GM18951 (cell line): ENCODE measurements at regions not wholly inside any gene's neighbourhood (a gene's known extent, or its start where the extent isn't known, plus 50 kb on each side); places are given as distances from the start of the nearest gene placed in this dataset.

Experiments
- POLR2A ChIP-seq: IDR thresholded peaks from 4 replicates; pipeline ENCODE4 v1.6.1; 2011; ENCODE audit warnings: mild to moderate bottlenecking; ENCODE audit not compliant: insufficient read length, insufficient read depth; ENCODE audit errors: extremely low read depth
- in situ Hi-C: fragments of 300-500 bp; cut with MboI; formaldehyde crosslinking; loops from one replicate; pipeline ENCODE4 v1.12.0; 2022; ENCODE audit warnings: low sequenced_read_pairs, mixed read lengths, inconsistent platforms; ENCODE audit not compliant: unreplicated experiment

GRCh38 chr5:159708090-159708489 is 208.2 kb upstream of the ADRA1B start:
- TF ChIP-seq POLR2A: no peak
- in situ Hi-C loops: no loop called here

GRCh38 chr5:159712672-159713071 is 203.6 kb upstream of the ADRA1B start:
- no peak for TF ChIP-seq POLR2A
- in situ Hi-C loops: no loop called here

DNA sequence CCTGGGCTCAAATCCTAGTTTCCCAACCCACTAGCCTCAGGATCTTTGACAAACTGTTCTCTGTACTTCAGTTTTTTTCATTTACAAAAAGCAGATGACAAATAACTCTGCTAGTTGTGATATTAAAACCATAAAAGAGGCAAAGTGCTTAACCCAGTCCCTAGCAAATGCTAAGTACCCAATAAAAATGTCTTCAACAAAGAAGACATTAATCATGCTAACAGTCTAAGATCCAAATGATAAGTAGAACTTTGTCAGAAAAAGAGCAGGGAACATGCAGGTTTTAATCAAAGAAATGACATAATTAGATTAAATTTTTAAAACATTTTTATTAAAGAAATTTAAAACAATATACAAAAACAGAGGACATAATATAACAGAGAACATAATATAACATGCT is 203.0 kb upstream of the ADRA1B start:
- TF ChIP-seq POLR2A: no peak
- in situ Hi-C loops: no loop called here

- in situ Hi-C loops: no loop called here
- TF ChIP-seq POLR2A: no peak
These were observed 202.5 kb upstream of the ADRA1B start for GRCh38 chr5:159713773-159714172.

GRCh38 chr5:159725475-159725874 is 190.8 kb upstream of the ADRA1B start:
- TF ChIP-seq POLR2A: no peak

DNA sequence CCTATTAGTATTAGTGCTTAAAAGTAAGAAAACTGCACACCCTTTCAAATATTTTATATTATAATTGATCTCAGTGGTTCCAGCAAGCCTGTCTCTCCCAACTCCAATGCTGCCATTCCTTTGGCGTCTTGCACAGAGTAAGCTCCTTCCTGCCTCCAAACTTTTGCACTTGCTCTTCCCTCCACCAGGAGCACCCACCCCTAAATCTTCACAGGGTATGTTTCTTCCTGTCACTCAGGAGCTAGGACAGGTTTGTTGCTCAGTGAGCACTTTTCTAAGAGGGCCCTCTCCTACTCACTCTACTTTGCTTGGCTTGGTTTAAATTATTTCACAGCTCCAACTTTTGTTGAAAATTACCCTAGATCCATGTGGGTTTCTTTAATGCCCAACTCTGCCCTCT is 189.1 kb upstream of the ADRA1B start:
- in situ Hi-C loops: no loop called here
- no peak for TF ChIP-seq POLR2A

More at GRCh38 chr5:159725475-159725874, 190.8 kb upstream of the ADRA1B start:
- in situ Hi-C loops: no loop called here

- no peak for TF ChIP-seq POLR2A
- in situ Hi-C loops: no loop called here
These were observed 186.0 kb upstream of the ADRA1B start for GRCh38 chr5:159730285-159730684.

DNA sequence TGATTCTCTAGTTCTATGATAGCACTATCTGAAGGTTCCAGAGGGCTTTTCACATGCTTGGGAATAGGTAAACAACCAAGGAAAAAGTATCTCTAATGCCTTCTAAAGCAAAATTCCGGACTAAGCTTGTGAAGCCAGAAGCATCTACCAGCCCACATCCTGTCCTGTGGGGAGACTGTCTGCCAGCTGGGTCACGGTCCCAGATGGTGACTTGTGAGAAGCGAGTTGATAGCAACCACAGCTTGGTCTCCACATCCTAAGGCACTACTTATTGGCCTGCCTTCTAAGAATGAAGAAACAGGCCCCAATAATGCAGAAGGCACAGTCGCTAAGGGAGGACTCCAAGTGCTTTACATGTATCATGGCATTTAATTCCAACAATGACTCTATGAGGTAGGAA is 184.1 kb upstream of the ADRA1B start:
- in situ Hi-C loops: no loop called here

GRCh38 chr5:159734366-159734765 is 181.9 kb upstream of the ADRA1B start:
- in situ Hi-C loops: no loop called here
- no peak for TF ChIP-seq POLR2A

More for the DNA sequence above, 184.1 kb upstream of the ADRA1B start:
- no peak for TF ChIP-seq POLR2A

DNA sequence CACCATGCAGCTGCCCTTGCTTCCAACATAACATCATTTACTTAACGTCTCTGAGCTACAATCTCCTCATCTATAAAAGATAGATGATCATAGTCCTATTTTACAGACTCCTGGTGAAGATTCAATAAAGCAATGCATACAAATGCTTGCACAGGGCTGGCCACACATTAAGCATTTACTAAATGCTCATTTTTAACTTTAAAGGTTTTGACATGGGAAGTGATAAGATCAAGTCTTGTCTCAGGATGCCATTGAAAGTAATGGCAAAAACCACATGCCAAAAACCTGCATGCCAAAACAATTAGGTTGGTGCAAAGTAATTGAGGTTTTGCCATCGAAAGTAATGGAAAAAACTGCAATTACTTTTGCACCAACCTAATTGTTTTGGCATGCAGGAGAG is 181.2 kb upstream of the ADRA1B start:
- TF ChIP-seq POLR2A: no peak
- in situ Hi-C loops: no loop called here

- TF ChIP-seq POLR2A: no peak
- in situ Hi-C loops: no loop called here
These were observed 180.3 kb upstream of the ADRA1B start for GRCh38 chr5:159735749-159736660.

DNA sequence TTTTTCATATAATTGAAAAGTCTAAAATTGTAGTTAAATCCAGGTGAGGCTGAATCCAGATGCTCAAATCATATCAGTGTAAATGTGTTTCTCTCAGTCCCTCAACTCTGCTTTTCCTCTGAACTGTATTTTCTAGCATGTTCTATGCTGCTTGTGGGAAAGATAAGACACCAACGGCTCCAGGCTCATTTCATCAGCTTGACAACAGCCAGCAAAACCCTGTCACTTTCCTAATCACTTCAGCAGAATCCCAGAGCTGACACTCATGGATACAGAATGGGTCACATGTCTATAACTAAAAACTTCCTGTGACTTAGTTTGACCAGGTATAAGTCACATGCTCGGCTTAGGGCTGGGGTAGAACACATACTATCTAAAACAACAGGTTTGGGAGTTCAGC is 179.4 kb upstream of the ADRA1B start:
- in situ Hi-C loops: no loop called here
- no peak for TF ChIP-seq POLR2A

DNA sequence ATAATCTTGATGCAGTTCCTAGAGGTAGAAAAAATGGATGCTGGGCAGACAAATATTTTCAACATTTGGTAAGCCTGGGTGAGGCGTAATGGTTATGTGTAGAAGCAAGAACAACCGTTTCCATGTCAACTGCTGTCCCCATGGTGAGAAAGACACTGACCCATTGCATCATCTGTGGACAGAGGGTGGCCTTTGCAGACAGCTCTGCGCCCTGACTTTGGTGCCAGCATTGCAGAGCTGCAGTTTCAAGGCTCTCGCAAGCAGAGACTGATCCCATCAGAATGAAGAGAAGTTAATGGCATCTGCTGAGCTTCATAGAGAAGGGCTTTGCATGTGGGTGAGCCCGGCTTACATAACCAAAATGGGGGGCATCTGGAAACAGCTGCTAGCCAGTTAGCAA is 179.0 kb upstream of the ADRA1B start:
- in situ Hi-C loops: no loop called here
- TF ChIP-seq POLR2A: no peak

DNA sequence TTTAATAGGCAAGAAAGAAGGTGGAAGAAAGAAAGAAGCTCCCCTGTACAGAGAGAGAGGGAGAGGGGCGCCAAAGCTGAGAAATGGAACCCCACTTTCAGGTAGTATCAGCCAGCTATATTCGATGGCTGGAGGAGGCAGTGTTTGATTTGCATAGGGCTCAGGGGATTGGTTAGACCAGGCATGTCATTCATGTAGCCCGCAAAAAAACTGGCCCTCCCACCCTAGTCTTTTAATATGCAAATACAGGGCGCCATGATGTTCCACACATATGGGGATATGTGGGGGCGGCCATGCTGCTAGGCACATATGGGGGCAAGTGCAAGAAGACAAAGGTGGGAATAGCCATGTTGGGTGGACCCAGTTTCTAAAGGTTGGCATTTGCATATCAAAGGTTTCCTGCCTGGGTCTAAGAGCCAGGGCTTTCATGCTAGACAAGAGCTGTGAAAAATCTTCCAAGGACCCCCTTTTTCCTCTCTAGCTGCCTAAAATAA is 174.4 kb upstream of the ADRA1B start:
- in situ Hi-C loops: no loop called here

GRCh38 chr5:159743234-159743633 is 173.0 kb upstream of the ADRA1B start:
- no peak for TF ChIP-seq POLR2A
- in situ Hi-C loops: no loop called here

More for the DNA sequence above, 174.4 kb upstream of the ADRA1B start:
- TF ChIP-seq POLR2A: no peak

GRCh38 chr5:159746707-159747106 is 169.6 kb upstream of the ADRA1B start:
- in situ Hi-C loops: no loop called here
- TF ChIP-seq POLR2A: no peak
